ENCODE measurements at regions not wholly inside any gene's neighbourhood (a gene's known extent, or its start where the extent isn't known, plus 50 kb on each side); places are given as distances from the start of the nearest gene placed in this dataset.

DNA sequence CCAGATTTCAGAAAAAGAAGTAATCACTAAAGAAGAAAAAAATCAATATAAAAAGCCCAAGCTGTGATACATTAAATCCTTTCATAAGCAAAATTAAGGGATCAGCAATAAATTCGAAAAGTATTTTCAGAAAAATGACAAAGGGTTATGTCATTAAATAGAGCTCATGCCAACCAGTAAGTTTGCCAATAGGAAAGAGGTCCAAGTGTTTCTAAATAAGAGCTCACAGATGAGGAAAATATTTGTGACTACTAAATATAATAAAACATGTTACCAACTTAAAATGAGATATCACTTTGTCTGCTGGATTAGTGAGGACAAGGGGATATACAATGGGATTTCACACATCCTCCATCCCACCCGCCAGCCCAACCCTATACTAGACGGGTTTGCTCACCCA lies 140.3 kb upstream of the EYA4 start:
- Histone ChIP-seq H2BK120ac (ENCODE audit: low read depth, low read length) (peak overlapping the region; percentile 72), H4K91ac (ENCODE audit: insufficient read depth, low read depth, low read length) (peak overlapping the region; percentile 38; the same call in 1 of the 2 replicates), H4K5ac (ENCODE audit: low read depth, low read length) (no peak overlapping the region; the same call in 1 of the 2 replicates), H4K20me1 (ENCODE audit: insufficient read depth, low read length) (no peaks in the 10 kb centered on the region), H3K4me2 (ENCODE audit: low read depth, low read length) (no peak overlapping the region), H3K18ac (ENCODE audit: low read depth, low read length) (no peak overlapping the region), H3K9me3 (ENCODE audit: control insufficient read depth, insufficient read depth, low read length) (no peaks in the 10 kb centered on the region), H3K36me3 (ENCODE audit: control insufficient read depth, insufficient read depth, low read length) (no peaks in the 10 kb centered on the region), H3K56ac (ENCODE audit: extremely low read depth, insufficient read depth, low read length) (no peak overlapping the region), H2AFZ (replicated peaks; ENCODE audit: low read length, poor library complexity) (no peak overlapping the region), H2AK5ac (ENCODE audit: low read depth, low read length) (peak overlapping the region; percentile 86), H3K79me1 (ENCODE audit: low read depth in 1 of 2, low read length in 2 of 2) (no peaks in the 10 kb centered on the region), H2AK9ac (replicated peaks; ENCODE audit: low read depth, low read length, poor library complexity) (no peak overlapping the region), H2BK5ac (ENCODE audit: low read depth, low read length, poor library complexity, severe bottlenecking) (no peak overlapping the region), H2BK15ac (ENCODE audit: low read depth, low read length) (peak overlapping the region; percentile 32; the same call in 1 of the 3 replicates), H2BK20ac (ENCODE audit: low read depth, low read length) (peak overlapping the region; percentile 91), H4K8ac (ENCODE audit: low read depth in 2 of 2, low read length in 2 of 2) (no peak overlapping the region), H3K4me1 (ENCODE audit: control insufficient read depth, insufficient read depth, low read length) (peaks cover 4% of the 10 kb centered on the region; the same call in 1 of the 2 replicates), H3K4me3 (ENCODE audit: insufficient read depth, low read depth, low read length) (no peak overlapping the region), H3K4ac (ENCODE audit: low read depth, low read length) (peak overlapping the region; percentile 55; the same call in 1 of the 2 replicates), H3K14ac (replicated peaks; ENCODE audit: low read depth, low read length) (0 out of 2 replicates have a peak overlapping the region, but pooled peaks have one; percentile 37), H3K23ac (ENCODE audit: low read depth, low read length) (no peak overlapping the region), H3K9ac (ENCODE audit: low read depth, low read length) (no peak overlapping the region), H3K9me1 (ENCODE audit: insufficient read depth, low read length) (no peaks in the 10 kb centered on the region), H3K27me3 (ENCODE audit: control insufficient read depth, insufficient read depth, low read length) (no peaks in the 10 kb centered on the region), H3K27ac (ENCODE audit: insufficient read depth, low read length) (no peak overlapping the region)
- CTCF ChIA-PET: no interaction called here
- DNase-seq: no peak
- in situ Hi-C loops (cut with MboI; ENCODE audit: low sequenced_read_pairs) (no loop called here), intact Hi-C loops (cut with micrococcal nuclease) (no loop called here), dilution Hi-C loops (cut with HindIII; ENCODE audit: low sequenced_read_pairs, unreplicated experiment) (no loop called here)
- no peak for TF ChIP-seq MAFK (IDR thresholded peaks at IDR 0.05; ENCODE audit: low read depth, low read length)
- WGBS, 2 experiments (ENCODE audit: extremely low coverage in 2 of 2, insufficient read length in 1 of 2): no CpG with 5 or more reads among the region's 3 CpGs
- POLR2A ChIA-PET (ENCODE audit: unreplicated experiment): no interaction called here
- no peak for ATAC-seq (ENCODE audit: low read depth)
- no TSS peak for BruUV-seq (replicated peaks)

All from IMR-90 (cell line).